Neuronal stem cell (in vitro differentiated cells): ENCODE measurements at regions not wholly inside any gene's neighbourhood (a gene's known extent, or its start where the extent isn't known, plus 50 kb on each side); places are given as distances from the start of the nearest gene placed in this dataset.
A peak's percentile ranks its signal among the peaks of the same experiment; 100 is the strongest.
"Not testable (repeated sequence)": the region's sequence is repeated elsewhere in the genome, so short reads cannot be mapped to it uniquely, and the experiment has no call there.

Experiments used
- DNase-seq: peaks from one replicate; pipeline ENCODE4 v3.0.0-alpha.2; 2013; ENCODE audit warnings: low spot score
- H2AFZ ChIP-seq: one replicate; pipeline ENCODE4 v1.6.1; 2013; ENCODE audit warnings: mild to moderate bottlenecking, low read length, inconsistent platforms
- H2AK5ac ChIP-seq: 2 replicates; pipeline ENCODE4 v1.6.1; 2013; ENCODE audit warnings: low read depth, mild to moderate bottlenecking, inconsistent platforms, low read length, moderate library complexity, mixed read lengths
- H2BK120ac ChIP-seq: 2 replicates; pipeline ENCODE4 v1.6.1; 2013; ENCODE audit warnings: low read depth, mild to moderate bottlenecking, inconsistent platforms, low read length, moderate library complexity, mixed read lengths
- H2BK12ac ChIP-seq: one replicate; pipeline ENCODE4 v1.6.1; 2013; ENCODE audit warnings: low read length, inconsistent platforms
- H2BK15ac ChIP-seq: 2 replicates; pipeline ENCODE4 v1.6.1; 2013; ENCODE audit warnings: mild to moderate bottlenecking, low read length, inconsistent platforms, mixed read lengths
- H2BK5ac ChIP-seq: one replicate; pipeline ENCODE4 v1.6.1; 2013; ENCODE audit warnings: inconsistent platforms, mild to moderate bottlenecking, low read length, moderate library complexity
- H3K14ac ChIP-seq: one replicate; pipeline ENCODE4 v1.6.1; 2013; ENCODE audit warnings: low read length, inconsistent platforms
- H3K18ac ChIP-seq: 2 replicates; pipeline ENCODE4 v1.6.1; 2013; ENCODE audit warnings: low read length, inconsistent platforms
- H3K23ac ChIP-seq: 2 replicates; pipeline ENCODE4 v1.6.1; 2013; ENCODE audit warnings: low read depth, mild to moderate bottlenecking, mixed read lengths, low read length, inconsistent platforms; ENCODE audit not compliant: poor library complexity
- H3K27ac ChIP-seq: replicated peaks from 3 replicates; pipeline ENCODE4 v1.5.1; 2013; ENCODE audit warnings: low read length, inconsistent platforms
- H3K27me3 ChIP-seq, 3 experiments: 2 replicates each; pipeline ENCODE4 v1.6.1; 2013; ENCODE audit warnings: low read length in 3 of 3, mild to moderate bottlenecking in 2 of 3, inconsistent platforms in 1 of 3, low read depth in 1 of 3, mixed read lengths in 1 of 3, moderate library complexity in 1 of 3; ENCODE audit not compliant: control insufficient read depth in 3 of 3, insufficient read depth in 3 of 3
- H3K36me3 ChIP-seq, 2 donors: replicated peaks in 1 of 2; 2 replicates each; pipeline ENCODE4 v1.6.1; 2013; ENCODE audit warnings: low read length in 2 of 2; ENCODE audit not compliant: control insufficient read depth in 2 of 2, insufficient read depth in 2 of 2
- H3K4ac ChIP-seq: 2 replicates; pipeline ENCODE4 v1.6.1; 2013; ENCODE audit warnings: inconsistent platforms, mild to moderate bottlenecking, low read length, moderate library complexity
- H3K4me1 ChIP-seq, 2 donors: 1 replicate in 1 of 2; 2 replicates in 1 of 2; pipeline ENCODE4 v1.6.1; 2013; ENCODE audit warnings: low read length in 2 of 2, low read depth in 1 of 2; ENCODE audit not compliant: control insufficient read depth in 2 of 2, insufficient read depth in 1 of 2
- H3K4me2 ChIP-seq: one replicate; pipeline ENCODE4 v1.6.1; 2013; ENCODE audit warnings: mild to moderate bottlenecking, low read length, inconsistent platforms; ENCODE audit not compliant: insufficient read depth, poor library complexity, severe bottlenecking
- H3K4me3 ChIP-seq, 2 donors: 2 replicates each; pipeline ENCODE4 v1.5.1; 2013; ENCODE audit warnings: low read length in 2 of 2, mild to moderate bottlenecking in 2 of 2, inconsistent platforms in 1 of 2, moderate library complexity in 1 of 2
- H3K79me1 ChIP-seq: one replicate; pipeline ENCODE4 v1.6.1; 2013; ENCODE audit warnings: low read depth, mild to moderate bottlenecking, inconsistent platforms, low read length, moderate library complexity
- H3K9ac ChIP-seq: one replicate; pipeline ENCODE4 v1.6.1; 2013; ENCODE audit warnings: mild to moderate bottlenecking, low read depth, low read length, inconsistent platforms; ENCODE audit not compliant: poor library complexity
- H3K9me3 ChIP-seq, 2 donors: replicated peaks in 1 of 2; 2 replicates each; pipeline versions ENCODE3 to v1.6.1; 2013; ENCODE audit warnings: low read length in 2 of 2, mild to moderate bottlenecking in 2 of 2, inconsistent platforms in 1 of 2, low read depth in 1 of 2, mixed read lengths in 1 of 2, moderate library complexity in 1 of 2; ENCODE audit not compliant: control insufficient read depth in 2 of 2, insufficient read depth in 1 of 2
- H4K8ac ChIP-seq: one replicate; pipeline ENCODE4 v1.6.1; 2013; ENCODE audit warnings: low read depth, mild to moderate bottlenecking, inconsistent platforms, low read length, moderate library complexity
- H4K91ac ChIP-seq: one replicate; pipeline ENCODE4 v1.6.1; 2013; ENCODE audit warnings: low read length, low read depth, mild to moderate bottlenecking, inconsistent platforms; ENCODE audit not compliant: poor library complexity
- WGBS, 2 donors: extraction: QIAGEN DNeasy Blood & Tissue Kit; methylation state at CpG; one replicate each; pipeline ENCODE4 v1.1.7; 2013; ENCODE audit warnings: missing lambda C conversion rate in 2 of 2, mixed read lengths in 1 of 2; ENCODE audit not compliant: insufficient read length in 2 of 2, insufficient replicate concordance in 1 of 2; ENCODE audit errors: extremely low coverage in 2 of 2; 5-methylcytosine and 5-hydroxymethylcytosine counted together

DNA sequence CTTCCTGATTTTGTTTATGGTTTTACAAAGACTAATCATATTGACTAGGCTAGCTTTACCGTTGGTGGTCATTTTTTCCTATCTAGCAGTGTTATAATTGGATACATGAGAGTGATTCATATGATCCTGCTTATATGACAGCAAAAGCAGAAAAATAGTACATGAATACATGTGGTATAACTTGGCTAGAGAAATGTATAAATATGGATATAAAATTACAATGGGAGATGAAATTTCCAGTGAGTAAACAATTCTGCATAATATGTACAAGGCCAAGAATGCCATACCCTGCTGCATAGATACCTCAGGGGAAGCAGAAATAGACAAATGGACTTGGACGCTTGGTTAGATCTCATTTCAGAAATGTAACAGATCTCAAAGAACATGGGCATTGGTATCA, 103.1 kb downstream of the DTWD1 start:
- no peak overlapping the region for H3K4ac ChIP-seq
- no peak overlapping the region for H2BK12ac ChIP-seq
- no peaks in the 10 kb centered on the region for H3K36me3 ChIP-seq
- H2BK120ac ChIP-seq, result no peak overlapping the region
- no peak overlapping the region for H3K18ac ChIP-seq
- H2BK15ac ChIP-seq, result no peak overlapping the region
- no peaks in the 10 kb centered on the region for H3K9me3 ChIP-seq
- H3K4me2 ChIP-seq, result no peak overlapping the region
- no peak for DNase-seq
- H3K14ac ChIP-seq, result no peak overlapping the region
- H4K8ac ChIP-seq, result no peak overlapping the region
- H2AFZ ChIP-seq, result no peak overlapping the region
- no peak overlapping the region for H2BK5ac ChIP-seq
- H3K27me3 ChIP-seq, result no peaks in the 10 kb centered on the region
- no CpG with 5 or more reads among the region's 2 CpGs for WGBS, 2 donors
- no peak overlapping the region for H3K23ac ChIP-seq
- H3K9ac ChIP-seq, result no peak overlapping the region
- H3K4me3 ChIP-seq, result no peak overlapping the region
- H3K79me1 ChIP-seq, result no peaks in the 10 kb centered on the region
- H2AK5ac ChIP-seq, result no peak overlapping the region
- H3K4me1 ChIP-seq, result no peaks in the 10 kb centered on the region
- no peak overlapping the region for H4K91ac ChIP-seq
- H3K27ac ChIP-seq, result no peak overlapping the region

DNA sequence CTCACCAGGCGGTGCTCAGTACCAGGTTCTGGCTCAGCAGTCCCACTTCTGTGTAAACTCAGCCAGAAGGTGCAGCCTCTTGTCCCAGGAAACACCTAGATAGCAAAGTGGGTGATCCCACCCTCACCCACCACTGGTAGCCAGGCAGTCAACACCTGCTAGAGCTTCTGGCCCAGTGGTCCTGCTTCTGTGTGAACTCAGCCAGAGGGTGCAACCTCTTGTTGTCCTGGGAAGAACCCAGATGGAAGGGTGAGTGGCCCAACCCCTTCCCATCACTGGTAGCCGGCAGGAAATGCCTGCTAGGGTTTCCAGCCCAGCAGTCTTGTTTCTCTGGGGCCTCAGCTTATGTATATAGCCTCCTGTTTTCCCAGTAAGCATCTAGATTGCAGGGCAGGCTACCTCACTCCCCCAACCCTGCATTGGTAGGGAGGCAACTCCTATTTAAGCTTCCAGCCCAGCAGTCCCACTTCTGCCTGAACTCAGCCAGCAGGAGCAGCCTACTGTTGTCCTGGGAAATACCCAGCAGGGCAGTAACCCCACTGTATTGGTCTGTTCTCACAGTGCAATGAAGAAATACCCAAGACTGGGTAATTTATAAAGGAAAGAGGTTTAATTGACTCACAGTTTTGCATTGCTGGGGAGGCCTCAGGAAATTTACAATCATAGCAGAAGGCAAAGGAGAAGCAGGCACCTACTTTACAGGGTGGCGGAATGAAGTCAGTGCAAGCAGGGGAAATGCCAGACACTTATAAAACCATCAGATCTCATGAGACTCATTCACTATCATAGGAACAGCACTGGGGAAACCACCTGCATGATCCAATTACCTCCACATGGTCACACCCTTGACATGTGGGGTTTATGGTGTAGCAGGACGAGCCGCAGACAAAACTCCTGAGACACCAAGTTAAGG, 110.6 kb downstream of the DTWD1 start:
- no peak overlapping the region for H3K4ac ChIP-seq
- peak overlapping the region; percentile 22 for H2AFZ ChIP-seq
- H3K4me3 ChIP-seq, result no peak overlapping the region
- H3K9me3 ChIP-seq, result no peaks in the 10 kb centered on the region
- peak overlapping the region; percentile 7 for H3K9ac ChIP-seq
- H3K79me1 ChIP-seq, result peaks cover 1% of the 10 kb centered on the region
- H3K27ac ChIP-seq, result no peak overlapping the region
- no peaks in the 10 kb centered on the region for H3K27me3 ChIP-seq
- H3K23ac ChIP-seq, result no peak overlapping the region
- no peak overlapping the region for H2BK120ac ChIP-seq
- H3K14ac ChIP-seq, result no peak overlapping the region
- no CpG with 5 or more reads among the region's 5 CpGs for WGBS, 2 donors
- H4K91ac ChIP-seq, result no peak overlapping the region
- no peaks in the 10 kb centered on the region for H3K4me1 ChIP-seq
- no peak for DNase-seq
- H2AK5ac ChIP-seq, result no peak overlapping the region
- H2BK5ac ChIP-seq, result no peak overlapping the region
- no peak overlapping the region for H2BK15ac ChIP-seq
- H2BK12ac ChIP-seq, result no peak overlapping the region
- peak overlapping the region; percentile 17 for H4K8ac ChIP-seq
- no peak overlapping the region for H3K4me2 ChIP-seq
- no peaks in the 10 kb centered on the region for H3K36me3 ChIP-seq
- peak overlapping the region; percentile 64 for H3K18ac ChIP-seq

- not testable (repeated sequence) for H3K27me3 ChIP-seq, H4K8ac ChIP-seq, H3K4me3 ChIP-seq, H3K18ac ChIP-seq, H4K91ac ChIP-seq, H2BK12ac ChIP-seq, H2AFZ ChIP-seq, H3K23ac ChIP-seq, H2BK5ac ChIP-seq, H3K27ac ChIP-seq, H3K4ac ChIP-seq, H3K9me3 ChIP-seq, H3K4me2 ChIP-seq, H2AK5ac ChIP-seq, H2BK15ac ChIP-seq, DNase-seq, H3K14ac ChIP-seq, H2BK120ac ChIP-seq, H3K36me3 ChIP-seq, H3K79me1 ChIP-seq, H3K4me1 ChIP-seq, H3K9ac ChIP-seq
- WGBS, 2 donors, result no CpG with 5 or more reads among the region's 10 CpGs
These were observed 111.3 kb downstream of the DTWD1 start for GRCh38 chr15:49732109-49732508.

DNA sequence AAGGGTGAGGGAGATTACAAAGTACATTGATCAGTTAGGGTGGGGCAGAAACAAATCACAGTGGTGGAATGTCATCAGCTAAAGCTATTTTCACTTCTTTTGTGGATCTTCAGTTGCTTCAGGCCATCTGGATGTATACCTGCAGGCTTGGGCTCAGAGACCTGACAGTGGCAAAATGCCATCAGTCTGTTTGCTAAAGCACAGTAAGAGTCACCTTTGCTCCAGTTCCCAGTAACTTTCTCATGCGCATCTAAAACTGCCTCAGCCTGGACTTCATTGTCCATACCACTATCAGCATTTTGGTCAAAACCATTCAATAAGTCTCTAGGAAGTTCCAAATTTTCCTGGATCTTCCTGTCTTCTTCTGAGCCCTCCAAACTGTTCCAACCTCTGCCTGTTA, 113.2 kb downstream of the DTWD1 start:
- no CpG with 5 or more reads among the region's 1 CpG for WGBS, 2 donors

More for the DNA sequence above, 113.2 kb downstream of the DTWD1 start:
- H2AK5ac ChIP-seq, H4K8ac ChIP-seq, H3K23ac ChIP-seq, DNase-seq, H3K4me2 ChIP-seq, H3K9me3 ChIP-seq, H2BK15ac ChIP-seq, H3K36me3 ChIP-seq, H2BK5ac ChIP-seq, H2BK12ac ChIP-seq, H3K9ac ChIP-seq, H3K18ac ChIP-seq, H3K4me3 ChIP-seq, H3K27ac ChIP-seq, H2BK120ac ChIP-seq, H3K27me3 ChIP-seq, H3K4ac ChIP-seq, H3K4me1 ChIP-seq, H4K91ac ChIP-seq, H3K14ac ChIP-seq, H2AFZ ChIP-seq, H3K79me1 ChIP-seq: not testable (repeated sequence)
